Endothelial cell (in vitro differentiated cells): ENCODE measurements at regions not wholly inside any gene's neighbourhood (a gene's known extent, or its start where the extent isn't known, plus 50 kb on each side); places are given as distances from the start of the nearest gene placed in this dataset.

Experiments
- DNase-seq: peaks from one replicate; pipeline ENCODE4 v3.0.0; 2021; ENCODE audit warnings: low spot score
- H3K27ac Mint-ChIP-seq: one replicate; pipeline ENCODE4 v1.8.0; 2021; ENCODE audit warnings: mixed read lengths, inconsistent platforms; ENCODE audit not compliant: unreplicated experiment
- H3K27me3 Mint-ChIP-seq: one replicate; pipeline ENCODE4 v1.8.0; 2021; ENCODE audit warnings: mild to moderate bottlenecking, moderate library complexity, mixed read lengths, inconsistent platforms; ENCODE audit not compliant: unreplicated experiment
- H3K36me3 Mint-ChIP-seq: one replicate; pipeline ENCODE4 v1.8.0; 2021; ENCODE audit warnings: mild to moderate bottlenecking, low read depth, mixed read lengths, inconsistent platforms; ENCODE audit not compliant: unreplicated experiment
- H3K4me1 Mint-ChIP-seq: one replicate; pipeline ENCODE4 v1.8.0; 2021; ENCODE audit warnings: mild to moderate bottlenecking, mixed read lengths, inconsistent platforms; ENCODE audit not compliant: unreplicated experiment
- H3K4me3 Mint-ChIP-seq: one replicate; pipeline ENCODE4 v1.8.0; 2021; ENCODE audit warnings: mild to moderate bottlenecking, mixed read lengths, inconsistent platforms; ENCODE audit not compliant: unreplicated experiment
- H3K9me3 Mint-ChIP-seq: one replicate; pipeline ENCODE4 v1.8.0; 2021; ENCODE audit warnings: mixed read lengths, inconsistent platforms; ENCODE audit not compliant: unreplicated experiment
- CTCF ChIP-seq: fragments of 200-600 bp; sonication (generic); IDR thresholded peaks from one replicate; pipeline ENCODE4 v1.5.0; 2021; ENCODE audit warnings: antibody characterized with exemption; ENCODE audit not compliant: unreplicated experiment

GRCh38 chr2:220153118-220153517, 525.7 kb downstream of the SLC4A3 start:
- Mint-ChIP-seq H3K4me1 (no peaks in the 10 kb centered on the region), H3K9me3 (no peaks in the 10 kb centered on the region), H3K27me3 (peaks cover 8% of the 10 kb centered on the region), H3K27ac (no peak overlapping the region), H3K36me3 (no peaks in the 10 kb centered on the region), H3K4me3 (no peak overlapping the region)
- no peak for TF ChIP-seq CTCF
- DNase-seq: no peak

- Mint-ChIP-seq H3K36me3 (no peaks in the 10 kb centered on the region), H3K27ac (no peak overlapping the region), H3K4me3 (no peak overlapping the region), H3K9me3 (no peaks in the 10 kb centered on the region), H3K4me1 (no peaks in the 10 kb centered on the region), H3K27me3 (peaks cover 8% of the 10 kb centered on the region)
- no peak for DNase-seq
- peak; percentile 22 for TF ChIP-seq CTCF
These were observed 526.9 kb downstream of the SLC4A3 start for GRCh38 chr2:220154304-220154703.

GRCh38 chr2:220157312-220157711, 529.9 kb downstream of the SLC4A3 start:
- Mint-ChIP-seq H3K36me3 (no peaks in the 10 kb centered on the region), H3K9me3 (no peaks in the 10 kb centered on the region), H3K27ac (no peak overlapping the region), H3K27me3 (peaks cover 6% of the 10 kb centered on the region), H3K4me1 (no peaks in the 10 kb centered on the region), H3K4me3 (no peak overlapping the region)
- DNase-seq: no peak
- TF ChIP-seq CTCF: peak; percentile 14

GRCh38 chr2:220159738-220160137, 532.3 kb downstream of the SLC4A3 start:
- TF ChIP-seq CTCF: no peak
- DNase-seq: no peak
- Mint-ChIP-seq H3K4me1 (no peaks in the 10 kb centered on the region), H3K27me3 (peaks cover 3% of the 10 kb centered on the region), H3K9me3 (no peaks in the 10 kb centered on the region), H3K36me3 (no peaks in the 10 kb centered on the region), H3K27ac (no peak overlapping the region), H3K4me3 (no peak overlapping the region)

DNA sequence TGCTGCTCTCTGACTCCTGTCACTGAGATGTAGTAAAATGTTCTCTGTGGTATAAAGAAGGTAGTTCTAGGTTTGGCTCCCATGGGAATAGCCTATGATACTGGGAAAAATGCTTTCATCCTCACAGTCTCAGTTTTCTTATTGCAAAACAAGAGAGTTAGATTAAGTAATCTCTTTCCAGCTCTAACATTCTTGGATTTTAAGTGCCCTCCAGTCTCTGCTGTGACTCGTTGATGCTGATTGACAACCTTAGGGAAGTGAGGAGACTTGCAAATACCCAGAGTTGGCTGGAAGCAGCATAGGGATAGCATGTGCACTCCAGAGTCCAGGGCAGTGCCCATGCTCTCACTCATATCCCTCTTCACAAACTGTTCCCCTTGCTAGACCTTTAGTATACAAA, 534.9 kb downstream of the SLC4A3 start:
- no peaks in the 10 kb centered on the region for H3K9me3 Mint-ChIP-seq
- no peaks in the 10 kb centered on the region for H3K4me1 Mint-ChIP-seq
- no peak for TF ChIP-seq CTCF
- H3K36me3 Mint-ChIP-seq: no peaks in the 10 kb centered on the region
- H3K4me3 Mint-ChIP-seq: no peak overlapping the region
- no peak for DNase-seq
- no peak overlapping the region for H3K27ac Mint-ChIP-seq
- peaks cover 2% of the 10 kb centered on the region for H3K27me3 Mint-ChIP-seq
